ENCODE measurements at regions not wholly inside any gene's neighbourhood (a gene's known extent, or its start where the extent isn't known, plus 50 kb on each side); places are given as distances from the start of the nearest gene placed in this dataset.

GRCh38 chr2:16154501-16155280 is 214.3 kb downstream of the MYCN start:
- no peak for TF ChIP-seq CTCF (IDR thresholded peaks at IDR 0.05; ENCODE audit: low read length)
- no peak for TF ChIP-seq EZH2 (IDR thresholded peaks at IDR 0.05; ENCODE audit: borderline replicate concordance, low read length)
